ENCODE measurements at regions not wholly inside any gene's neighbourhood (a gene's known extent, or its start where the extent isn't known, plus 50 kb on each side); places are given as distances from the start of the nearest gene placed in this dataset.

DNA sequence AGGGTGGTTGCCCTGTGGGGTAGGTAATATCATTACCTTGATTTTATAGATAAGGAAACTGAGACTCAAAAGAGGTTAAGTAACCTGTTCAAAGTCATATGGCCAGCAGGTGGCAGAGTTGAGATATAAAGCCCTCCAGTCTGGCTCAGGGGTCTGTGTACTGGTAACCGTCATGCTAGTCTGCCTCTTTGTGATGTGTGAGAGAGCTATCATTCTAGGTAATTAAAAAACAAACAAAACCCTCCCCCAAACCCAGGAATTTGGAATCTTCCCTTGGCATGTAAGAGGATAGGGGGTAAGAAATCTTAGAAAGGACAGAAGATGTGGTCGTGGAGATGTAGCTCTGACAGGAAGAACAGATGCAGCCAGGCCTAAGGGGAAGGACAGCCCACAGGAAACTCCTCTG is 206.0 kb downstream of the CDC5L start:
- no peak for TF ChIP-seq EZH2 (IDR thresholded peaks at IDR 0.05; ENCODE audit: low read length)
- TF ChIP-seq, protein P1, sequence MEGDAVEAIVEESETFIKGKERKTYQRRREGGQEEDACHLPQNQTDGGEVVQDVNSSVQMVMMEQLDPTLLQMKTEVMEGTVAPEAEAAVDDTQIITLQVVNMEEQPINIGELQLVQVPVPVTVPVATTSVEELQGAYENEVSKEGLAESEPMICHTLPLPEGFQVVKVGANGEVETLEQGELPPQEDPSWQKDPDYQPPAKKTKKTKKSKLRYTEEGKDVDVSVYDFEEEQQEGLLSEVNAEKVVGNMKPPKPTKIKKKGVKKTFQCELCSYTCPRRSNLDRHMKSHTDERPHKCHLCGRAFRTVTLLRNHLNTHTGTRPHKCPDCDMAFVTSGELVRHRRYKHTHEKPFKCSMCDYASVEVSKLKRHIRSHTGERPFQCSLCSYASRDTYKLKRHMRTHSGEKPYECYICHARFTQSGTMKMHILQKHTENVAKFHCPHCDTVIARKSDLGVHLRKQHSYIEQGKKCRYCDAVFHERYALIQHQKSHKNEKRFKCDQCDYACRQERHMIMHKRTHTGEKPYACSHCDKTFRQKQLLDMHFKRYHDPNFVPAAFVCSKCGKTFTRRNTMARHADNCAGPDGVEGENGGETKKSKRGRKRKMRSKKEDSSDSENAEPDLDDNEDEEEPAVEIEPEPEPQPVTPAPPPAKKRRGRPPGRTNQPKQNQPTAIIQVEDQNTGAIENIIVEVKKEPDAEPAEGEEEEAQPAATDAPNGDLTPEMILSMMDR (optimal IDR thresholded peaks at IDR 0.05 in 1 of 3, IDR thresholded peaks at IDR 0.05 in 1 of 3, conservative IDR thresholded peaks at IDR 0.05 in 1 of 3; ENCODE audit: extremely low read depth in 1 of 3, insufficient read depth in 2 of 3, low read length in 3 of 3): peak; percentile 41 to 56 (median 46)
- Histone ChIP-seq H2AFZ (ENCODE audit: control insufficient read depth, low read length) (no peak overlapping the region), H3K9ac (ENCODE audit: control insufficient read depth, extremely low read depth, insufficient read depth, low read length) (no peak overlapping the region), H3K9me3 (ENCODE audit: control insufficient read depth, low read depth, low read length) (no peaks in the 10 kb centered on the region), H4K20me1 (ENCODE audit: control insufficient read depth, extremely low read depth, insufficient read depth, low read length) (no peaks in the 10 kb centered on the region), H3K9me1 (ENCODE audit: control insufficient read depth, extremely low read depth, insufficient read depth, low read length) (no peaks in the 10 kb centered on the region), H3K4me2 (ENCODE audit: control insufficient read depth, extremely low read depth, insufficient read depth, low read depth, low read length) (no peak overlapping the region), H3K27ac (ENCODE audit: control insufficient read depth, insufficient read depth, low read length) (no peak overlapping the region), H3K27me3 (ENCODE audit: control insufficient read depth, extremely low read depth, insufficient read depth, low read length) (no peaks in the 10 kb centered on the region), H3K36me3 (ENCODE audit: control insufficient read depth in 2 of 2, extremely low read depth in 1 of 2, insufficient read depth in 2 of 2, low read length in 2 of 2) (no peaks in the 10 kb centered on the region), H3K4me1 (ENCODE audit: control insufficient read depth, extremely low read depth, insufficient read depth, low read length) (no peaks in the 10 kb centered on the region), H3K79me2 (ENCODE audit: control insufficient read depth, insufficient read depth, low read length) (no peaks in the 10 kb centered on the region), H3K4me3 (ENCODE audit: control insufficient read depth in 2 of 3, extremely low read depth in 1 of 3, insufficient read depth in 2 of 3, low read depth in 1 of 3, low read length in 3 of 3) (no peak overlapping the region)
- FAIRE-seq: peak; percentile 53
- DNase-seq (ENCODE audit: low read depth, low spot score): peak; percentile 17
- dilution Hi-C loops (cut with MboI; ENCODE audit: extremely low pct_ligation_motif_present, low sequenced_read_pairs): no loop called here

GRCh38 chr6:44594481-44594880 is 207.0 kb downstream of the CDC5L start:
- Histone ChIP-seq H3K27me3 (ENCODE audit: control insufficient read depth, extremely low read depth, insufficient read depth, low read length) (no peaks in the 10 kb centered on the region), H3K79me2 (ENCODE audit: control insufficient read depth, insufficient read depth, low read length) (no peaks in the 10 kb centered on the region), H3K9me3 (ENCODE audit: control insufficient read depth, low read depth, low read length) (no peaks in the 10 kb centered on the region), H3K4me1 (ENCODE audit: control insufficient read depth, extremely low read depth, insufficient read depth, low read length) (no peaks in the 10 kb centered on the region), H4K20me1 (ENCODE audit: control insufficient read depth, extremely low read depth, insufficient read depth, low read length) (no peaks in the 10 kb centered on the region), H3K9ac (ENCODE audit: control insufficient read depth, extremely low read depth, insufficient read depth, low read length) (no peak overlapping the region), H2AFZ (ENCODE audit: control insufficient read depth, low read length) (no peak overlapping the region), H3K4me2 (ENCODE audit: control insufficient read depth, extremely low read depth, insufficient read depth, low read depth, low read length) (no peak overlapping the region), H3K9me1 (ENCODE audit: control insufficient read depth, extremely low read depth, insufficient read depth, low read length) (no peaks in the 10 kb centered on the region), H3K27ac (ENCODE audit: control insufficient read depth, insufficient read depth, low read length) (no peak overlapping the region), H3K36me3 (ENCODE audit: control insufficient read depth in 2 of 2, extremely low read depth in 1 of 2, insufficient read depth in 2 of 2, low read length in 2 of 2) (no peaks in the 10 kb centered on the region), H3K4me3 (ENCODE audit: control insufficient read depth in 2 of 3, extremely low read depth in 1 of 3, insufficient read depth in 2 of 3, low read depth in 1 of 3, low read length in 3 of 3) (no peak overlapping the region)
- dilution Hi-C loops (cut with MboI; ENCODE audit: extremely low pct_ligation_motif_present, low sequenced_read_pairs): no loop called here
- FAIRE-seq: no peak
- no peak for TF ChIP-seq EZH2 (IDR thresholded peaks at IDR 0.05; ENCODE audit: low read length)
- no peak for DNase-seq (ENCODE audit: low read depth, low spot score)

- Histone ChIP-seq H3K4me1 (ENCODE audit: control insufficient read depth, extremely low read depth, insufficient read depth, low read length) (no peaks in the 10 kb centered on the region), H4K20me1 (ENCODE audit: control insufficient read depth, extremely low read depth, insufficient read depth, low read length) (no peaks in the 10 kb centered on the region), H3K9ac (ENCODE audit: control insufficient read depth, extremely low read depth, insufficient read depth, low read length) (no peak overlapping the region), H3K79me2 (ENCODE audit: control insufficient read depth, insufficient read depth, low read length) (no peaks in the 10 kb centered on the region), H3K36me3 (ENCODE audit: control insufficient read depth in 2 of 2, extremely low read depth in 1 of 2, insufficient read depth in 2 of 2, low read length in 2 of 2) (no peaks in the 10 kb centered on the region), H3K9me3 (ENCODE audit: control insufficient read depth, low read depth, low read length) (no peaks in the 10 kb centered on the region), H3K4me3 (ENCODE audit: control insufficient read depth in 2 of 3, extremely low read depth in 1 of 3, insufficient read depth in 2 of 3, low read depth in 1 of 3, low read length in 3 of 3) (no peak overlapping the region), H3K27ac (ENCODE audit: control insufficient read depth, insufficient read depth, low read length) (no peak overlapping the region), H3K4me2 (ENCODE audit: control insufficient read depth, extremely low read depth, insufficient read depth, low read depth, low read length) (no peak overlapping the region), H3K9me1 (ENCODE audit: control insufficient read depth, extremely low read depth, insufficient read depth, low read length) (no peaks in the 10 kb centered on the region), H2AFZ (ENCODE audit: control insufficient read depth, low read length) (no peak overlapping the region), H3K27me3 (ENCODE audit: control insufficient read depth, extremely low read depth, insufficient read depth, low read length) (no peaks in the 10 kb centered on the region)
- no peak for FAIRE-seq
- TF ChIP-seq, protein P1 (optimal IDR thresholded peaks at IDR 0.05 in 1 of 3, IDR thresholded peaks at IDR 0.05 in 1 of 3, conservative IDR thresholded peaks at IDR 0.05 in 1 of 3; ENCODE audit: extremely low read depth in 1 of 3, insufficient read depth in 2 of 3, low read length in 3 of 3): no peak
- TF ChIP-seq EZH2 (IDR thresholded peaks at IDR 0.05; ENCODE audit: low read length): no peak
- dilution Hi-C loops (cut with MboI; ENCODE audit: extremely low pct_ligation_motif_present, low sequenced_read_pairs): no loop called here
- DNase-seq (ENCODE audit: low read depth, low spot score): no peak
Observed at GRCh38 chr6:44598679-44599078, 211.2 kb downstream of the CDC5L start.
